B cell (primary cell): ENCODE measurements at regions not wholly inside any gene's neighbourhood (a gene's known extent, or its start where the extent isn't known, plus 50 kb on each side); places are given as distances from the start of the nearest gene placed in this dataset.
"Not testable (repeated sequence)": the region's sequence is repeated elsewhere in the genome, so short reads cannot be mapped to it uniquely, and the experiment has no call there.

ENCODE experiments used
- ATAC-seq: fragments of 200-7000 bp; cut with Tn5 transposase; one replicate; pipeline ENCODE4 v1.10.0; 2021; ENCODE audit warnings: low read depth, mild to moderate bottlenecking, moderate number of reproducible peaks, moderate library complexity
- CTCF ChIA-PET: fragments of 350-600 bp; sonication (Branson Sonifier 250); formaldehyde crosslinking; loops from one replicate; lab custom pipeline; 2021; ENCODE audit warnings: antibody characterized with exemption, inconsistent platforms; lab: Charles Lee
- POLR2A ChIA-PET: fragments of 350-600 bp; sonication (Branson Sonifier 250); formaldehyde crosslinking; loops from one replicate; lab custom pipeline; 2021; ENCODE audit warnings: antibody characterized with exemption; lab: Charles Lee
- DNase-seq: peaks from one replicate; pipeline ENCODE4 v3.0.0; 2013
- H2AFZ ChIP-seq: 2 replicates; pipeline ENCODE4 v1.6.1; 2012; ENCODE audit warnings: mild to moderate bottlenecking, low read depth, low read length; ENCODE audit not compliant: insufficient read depth, poor library complexity, severe bottlenecking
- H3K27ac ChIP-seq, 2 donors: 1 replicate in 1 of 2; 2 replicates in 1 of 2; pipeline ENCODE4 v1.5.1; 2012 to 2013; ENCODE audit warnings: low read length in 2 of 2, mild to moderate bottlenecking in 2 of 2, moderate library complexity in 1 of 2
- H3K27me3 ChIP-seq, 4 experiments: fragments of 200-600 bp in 1 of 4; sonication (generic) in 1 of 4; replicated peaks in 1 of 4; 1 replicate in 2 of 4; 2 replicates in 2 of 4; pipeline versions ENCODE4 v1.6.1 to v1.7.0; 2013 to 2016; ENCODE audit warnings: low read length in 3 of 4, mild to moderate bottlenecking in 2 of 4, mixed read lengths in 1 of 4, moderate library complexity in 1 of 4; ENCODE audit not compliant: insufficient read depth in 4 of 4, control insufficient read depth in 3 of 4; ENCODE audit errors: control extremely low read depth in 1 of 4
- H3K36me3 ChIP-seq, 2 experiments: replicated peaks in 1 of 2; 1 replicate in 1 of 2; 2 replicates in 1 of 2; pipeline versions ENCODE4 v1.6.1 to v1.7.1; 2013; ENCODE audit warnings: low read length in 1 of 2; ENCODE audit not compliant: insufficient read depth in 2 of 2, control insufficient read depth in 1 of 2; ENCODE audit errors: control extremely low read depth in 1 of 2, extremely low read depth in 1 of 2
- H3K4me1 ChIP-seq, 2 donors: fragments of 200-600 bp in 1 of 2; sonication (generic) in 1 of 2; 1 replicate in 1 of 2; 2 replicates in 1 of 2; pipeline versions ENCODE4 v1.5.1 to v1.6.1; 2013 to 2017; ENCODE audit warnings: low read length in 2 of 2; ENCODE audit not compliant: control insufficient read depth in 2 of 2, insufficient read depth in 2 of 2
- H3K4me2 ChIP-seq: replicated peaks from 2 replicates; pipeline ENCODE3; 2012; ENCODE audit warnings: mild to moderate bottlenecking, low read depth, low read length; ENCODE audit not compliant: poor library complexity, severe bottlenecking
- H3K4me3 ChIP-seq, 5 experiments: fragments of 200-600 bp in 1 of 5; sonication (generic) in 1 of 5; 1 replicate in 3 of 5; 2 replicates in 2 of 5; pipeline versions ENCODE4 v1.5.1 to v1.7.0; 2011 to 2016; ENCODE audit warnings: low read length in 4 of 5, mild to moderate bottlenecking in 4 of 5, low read depth in 2 of 5, control low read depth in 1 of 5, moderate library complexity in 1 of 5; ENCODE audit not compliant: insufficient read depth in 1 of 5; ENCODE audit errors: control extremely low read depth in 1 of 5, extremely low read depth in 1 of 5
- H3K79me2 ChIP-seq: fragments of 200-600 bp; sonication (generic); one replicate; pipeline ENCODE4 v1.6.0; 2016; ENCODE audit warnings: low read length; ENCODE audit not compliant: control insufficient read depth, insufficient read depth
- H3K9ac ChIP-seq: fragments of 200-600 bp; sonication (generic); 2 replicates; pipeline ENCODE4 v1.6.1; 2017; ENCODE audit warnings: mild to moderate bottlenecking, low read length, moderate library complexity
- H3K9me3 ChIP-seq, 3 donors: one replicate each; pipeline versions ENCODE4 v1.6.1 to v1.7.1; 2013; ENCODE audit warnings: low read length in 2 of 3; ENCODE audit not compliant: control insufficient read depth in 2 of 3, insufficient read depth in 1 of 3; ENCODE audit errors: control extremely low read depth in 1 of 3
- H4K20me1 ChIP-seq: 2 replicates; pipeline ENCODE4 v1.6.0; 2012; ENCODE audit warnings: mild to moderate bottlenecking, low read length; ENCODE audit not compliant: insufficient read depth, control insufficient read depth, poor library complexity, severe bottlenecking
- H3K27ac Mint-ChIP-seq: one replicate; pipeline ENCODE4 v1.8.0; 2021; ENCODE audit warnings: mixed read lengths
- H3K27me3 Mint-ChIP-seq: one replicate; pipeline ENCODE4 v1.8.0; 2021; ENCODE audit warnings: mixed read lengths
- H3K4me1 Mint-ChIP-seq: one replicate; pipeline ENCODE4 v1.8.0; 2021; ENCODE audit warnings: mixed read lengths
- H3K4me3 Mint-ChIP-seq: one replicate; pipeline ENCODE4 v1.8.0; 2021; ENCODE audit warnings: mixed read lengths
- H3K9me3 Mint-ChIP-seq: one replicate; pipeline ENCODE4 v1.8.0; 2022; ENCODE audit warnings: mixed read lengths; ENCODE audit not compliant: insufficient read depth
- EZH2 ChIP-seq: IDR thresholded peaks from 2 replicates; pipeline ENCODE4 v1.6.1; 2012; ENCODE audit warnings: borderline replicate concordance, low read depth, mild to moderate bottlenecking, moderate library complexity, low read length; ENCODE audit not compliant: insufficient read depth, poor library complexity, severe bottlenecking
- WGBS: methylation state at CpG from one replicate; pipeline ENCODE4 v1.1.5; 2013; ENCODE audit warnings: missing lambda C conversion rate; ENCODE audit not compliant: insufficient coverage; 5-methylcytosine and 5-hydroxymethylcytosine counted together
- intact Hi-C: fragments of 100-400 bp; cut with micrococcal nuclease; formaldehyde crosslinking; loops from one replicate; pipeline ENCODE4 v1.10.0; 2022
- TF ChIP-seq, protein P1 (sequence below): fragments of 200-600 bp; IDR thresholded peaks from one replicate; pipeline ENCODE4 v1.8.0; 2022; ENCODE audit warnings: antibody characterized with exemption, mild to moderate bottlenecking

DNA sequence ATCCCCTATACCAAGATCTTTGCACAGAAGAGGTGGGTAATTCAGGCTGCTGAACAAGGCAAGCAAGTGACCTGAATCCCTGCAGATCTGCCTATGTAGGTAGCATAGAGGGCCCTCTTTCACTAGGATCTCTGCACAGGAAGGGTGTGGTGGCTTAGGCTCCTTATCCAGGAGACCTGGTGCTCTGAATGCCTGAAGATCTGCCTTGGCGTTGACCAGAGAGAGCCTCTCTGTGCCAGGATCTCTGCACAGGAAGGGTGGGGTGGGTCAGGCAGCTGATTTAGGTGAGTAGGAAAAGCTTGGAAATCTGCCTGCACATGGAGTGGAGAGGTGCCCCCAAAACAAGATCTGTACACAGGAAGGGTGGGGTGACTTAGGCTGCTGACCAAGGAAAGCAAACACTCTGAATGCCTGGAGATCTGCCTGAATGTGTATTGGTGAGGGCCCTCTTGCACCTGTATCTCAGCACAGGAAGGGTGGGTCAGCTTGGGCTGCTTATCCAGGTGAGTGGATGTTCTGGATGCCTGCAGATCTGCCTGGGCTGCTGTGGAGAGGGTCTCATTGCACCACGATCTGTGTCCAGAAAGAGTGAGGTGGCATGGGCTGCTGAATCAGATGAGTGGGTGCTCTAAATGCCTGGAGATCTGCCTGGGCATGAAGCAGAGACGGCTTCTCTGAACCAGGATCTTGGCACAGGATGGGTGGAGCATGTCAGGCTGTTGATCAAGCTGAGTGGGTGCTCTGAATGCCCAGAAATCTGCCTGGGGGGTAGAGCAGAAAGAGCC lies 365.9 kb downstream of the DMAC1 start:
- H3K27me3 Mint-ChIP-seq: peaks cover 9% of the 10 kb centered on the region
- intact Hi-C loops: no loop called here
- Histone ChIP-seq H3K36me3 (no peaks in the 10 kb centered on the region), H3K27ac (no peak overlapping the region), H3K79me2 (no peaks in the 10 kb centered on the region), H3K4me3 (no peak overlapping the region), H4K20me1 (no peaks in the 10 kb centered on the region), H3K4me2 (no peak overlapping the region), H3K27me3 (no peaks in the 10 kb centered on the region), H3K4me1 (no peaks in the 10 kb centered on the region), H3K9ac (no peak overlapping the region), H3K9me3 (peaks cover 0 to 11% (median 9%) of the 10 kb centered on the region in 3 donors), H2AFZ (no peak overlapping the region)
- no peaks in the 10 kb centered on the region for H3K4me1 Mint-ChIP-seq
- H3K9me3 Mint-ChIP-seq: peaks cover 7% of the 10 kb centered on the region
- DNase-seq (no peak), ATAC-seq (no peak)
- CTCF ChIA-PET: no interaction called here
- 87% methylated on average over 3 of the region's 3 CpGs for WGBS
- TF ChIP-seq, protein P1, sequence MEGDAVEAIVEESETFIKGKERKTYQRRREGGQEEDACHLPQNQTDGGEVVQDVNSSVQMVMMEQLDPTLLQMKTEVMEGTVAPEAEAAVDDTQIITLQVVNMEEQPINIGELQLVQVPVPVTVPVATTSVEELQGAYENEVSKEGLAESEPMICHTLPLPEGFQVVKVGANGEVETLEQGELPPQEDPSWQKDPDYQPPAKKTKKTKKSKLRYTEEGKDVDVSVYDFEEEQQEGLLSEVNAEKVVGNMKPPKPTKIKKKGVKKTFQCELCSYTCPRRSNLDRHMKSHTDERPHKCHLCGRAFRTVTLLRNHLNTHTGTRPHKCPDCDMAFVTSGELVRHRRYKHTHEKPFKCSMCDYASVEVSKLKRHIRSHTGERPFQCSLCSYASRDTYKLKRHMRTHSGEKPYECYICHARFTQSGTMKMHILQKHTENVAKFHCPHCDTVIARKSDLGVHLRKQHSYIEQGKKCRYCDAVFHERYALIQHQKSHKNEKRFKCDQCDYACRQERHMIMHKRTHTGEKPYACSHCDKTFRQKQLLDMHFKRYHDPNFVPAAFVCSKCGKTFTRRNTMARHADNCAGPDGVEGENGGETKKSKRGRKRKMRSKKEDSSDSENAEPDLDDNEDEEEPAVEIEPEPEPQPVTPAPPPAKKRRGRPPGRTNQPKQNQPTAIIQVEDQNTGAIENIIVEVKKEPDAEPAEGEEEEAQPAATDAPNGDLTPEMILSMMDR: no peak
- no peak for TF ChIP-seq EZH2
- H3K4me3 Mint-ChIP-seq: no peak overlapping the region
- POLR2A ChIA-PET: no interaction called here
- no peak overlapping the region for H3K27ac Mint-ChIP-seq

DNA sequence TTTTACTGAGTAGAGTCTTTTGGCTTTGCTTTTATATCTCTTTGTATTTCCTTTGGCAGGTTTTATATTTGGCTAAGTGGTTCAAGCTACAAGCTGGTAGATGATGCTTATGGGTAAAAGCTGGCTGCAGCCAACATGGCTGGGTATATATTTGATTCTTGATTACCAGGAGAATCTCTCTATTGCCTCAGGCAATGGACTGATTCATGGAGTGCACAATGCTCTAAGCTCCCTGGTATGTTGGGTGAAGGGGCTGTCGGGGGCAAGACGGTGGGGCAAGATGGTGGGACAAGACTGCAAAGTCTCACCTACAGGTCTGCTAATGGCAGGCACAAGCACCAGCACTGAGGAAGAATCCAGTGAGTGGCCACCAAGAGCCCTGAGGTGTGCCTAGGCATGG lies 366.6 kb downstream of the DMAC1 start:
- H3K27ac Mint-ChIP-seq: no peak overlapping the region
- Histone ChIP-seq H3K4me2 (no peak overlapping the region), H3K4me3 (no peak overlapping the region), H3K9ac (no peak overlapping the region), H3K4me1 (no peaks in the 10 kb centered on the region), H3K79me2 (no peaks in the 10 kb centered on the region), H3K36me3 (no peaks in the 10 kb centered on the region), H3K27me3 (no peaks in the 10 kb centered on the region), H3K27ac (no peak overlapping the region), H2AFZ (no peak overlapping the region), H3K9me3 (peaks cover 0 to 11% (median 9%) of the 10 kb centered on the region in 3 donors), H4K20me1 (no peaks in the 10 kb centered on the region)
- DNase-seq (no peak), ATAC-seq (no peak)
- no peak overlapping the region for H3K4me3 Mint-ChIP-seq
- H3K4me1 Mint-ChIP-seq: no peaks in the 10 kb centered on the region
- no peak for TF ChIP-seq EZH2
- TF ChIP-seq, protein P1: no peak
- peaks cover 12% of the 10 kb centered on the region for H3K9me3 Mint-ChIP-seq
- 100% methylated on average over 2 of the region's 2 CpGs for WGBS
- intact Hi-C loops: no loop called here
- POLR2A ChIA-PET: no interaction called here
- CTCF ChIA-PET: no interaction called here
- H3K27me3 Mint-ChIP-seq: peaks cover 9% of the 10 kb centered on the region

DNA sequence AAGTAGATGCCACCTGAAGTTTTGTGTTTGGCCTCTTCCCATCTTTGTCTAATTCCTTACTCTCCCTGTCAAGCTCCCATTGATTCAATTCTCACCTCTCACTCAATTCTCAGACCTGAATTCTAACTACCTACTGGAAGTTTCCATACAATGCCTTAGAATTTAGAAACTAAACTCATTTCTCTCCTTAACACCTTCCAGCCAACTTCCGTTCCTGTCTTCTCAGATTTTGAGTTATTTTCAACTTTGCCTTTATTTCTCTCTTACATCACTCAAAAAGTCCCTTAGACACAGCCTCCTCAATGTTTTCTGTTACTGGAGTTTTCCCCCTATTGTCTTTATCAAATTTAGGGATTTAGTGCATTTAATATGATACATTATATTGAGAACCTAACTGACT lies 382.2 kb downstream of the DMAC1 start:
- CTCF ChIA-PET, H3K27me3 ChIP-seq, H3K4me1 Mint-ChIP-seq, H3K4me1 ChIP-seq, intact Hi-C loops, H3K36me3 ChIP-seq, H4K20me1 ChIP-seq, H3K4me2 ChIP-seq, ATAC-seq, H3K9me3 Mint-ChIP-seq, H2AFZ ChIP-seq, H3K79me2 ChIP-seq, H3K4me3 ChIP-seq, H3K4me3 Mint-ChIP-seq, H3K27ac ChIP-seq, H3K9me3 ChIP-seq, POLR2A ChIA-PET, H3K9ac ChIP-seq, DNase-seq, H3K27ac Mint-ChIP-seq, H3K27me3 Mint-ChIP-seq: not testable (repeated sequence)
- no CpG with 5 or more reads among the region's 1 CpG for WGBS
